Mesothelial cell of epicardium (in vitro differentiated cells): ENCODE measurements at regions not wholly inside any gene's neighbourhood (a gene's known extent, or its start where the extent isn't known, plus 50 kb on each side); places are given as distances from the start of the nearest gene placed in this dataset.

Experiments used
- DNase-seq, 2 experiments: peaks; one replicate each; pipeline ENCODE4 v3.0.0; 2021; ENCODE audit warnings: low spot score in 2 of 2; ENCODE audit not compliant: unreplicated experiment in 2 of 2
- H3K27ac Mint-ChIP-seq: 2 replicates; pipeline ENCODE4 v1.8.0; 2021; ENCODE audit warnings: mixed read lengths
- H3K27me3 Mint-ChIP-seq: 2 replicates; pipeline ENCODE4 v1.8.0; 2021; ENCODE audit warnings: low read depth, mixed read lengths
- H3K36me3 Mint-ChIP-seq: 2 replicates; pipeline ENCODE4 v1.8.0; 2021; ENCODE audit warnings: mixed read lengths
- H3K4me1 Mint-ChIP-seq: 2 replicates; pipeline ENCODE4 v1.8.0; 2021; ENCODE audit warnings: mixed read lengths
- H3K4me3 Mint-ChIP-seq: 2 replicates; pipeline ENCODE4 v1.8.0; 2021; ENCODE audit warnings: mild to moderate bottlenecking, moderate library complexity, mixed read lengths
- H3K9me3 Mint-ChIP-seq: 2 replicates; pipeline ENCODE4 v1.8.0; 2021; ENCODE audit warnings: mixed read lengths
- CTCF ChIP-seq: fragments of 200-600 bp; sonication (generic); IDR thresholded peaks from one replicate; pipeline ENCODE4 v1.5.0; 2021; ENCODE audit warnings: antibody characterized with exemption; ENCODE audit not compliant: unreplicated experiment

- no peak for TF ChIP-seq CTCF
- Mint-ChIP-seq H3K27me3 (no peaks in the 10 kb centered on the region), H3K4me3 (no peak overlapping the region), H3K4me1 (no peaks in the 10 kb centered on the region), H3K36me3 (peaks cover 6% of the 10 kb centered on the region), H3K9me3 (peaks cover 66% of the 10 kb centered on the region), H3K27ac (no peak overlapping the region)
- DNase-seq, result no peak
Observed at GRCh38 chr22:47463220-47463619, 700.8 kb downstream of the TBC1D22A start.

GRCh38 chr22:47460861-47461260, 698.4 kb downstream of the TBC1D22A start:
- Mint-ChIP-seq H3K9me3 (peaks cover 43% of the 10 kb centered on the region), H3K27ac (no peak overlapping the region)

GRCh38 chr22:47460176-47460575, 697.7 kb downstream of the TBC1D22A start:
- Mint-ChIP-seq H3K4me3 (no peak overlapping the region), H3K9me3 (peaks cover 48% of the 10 kb centered on the region), H3K27ac (no peak overlapping the region), H3K36me3 (peaks cover 1% of the 10 kb centered on the region), H3K27me3 (no peaks in the 10 kb centered on the region), H3K4me1 (no peaks in the 10 kb centered on the region)
- TF ChIP-seq CTCF, result no peak
- DNase-seq, result no peak

More at GRCh38 chr22:47460861-47461260, 698.4 kb downstream of the TBC1D22A start:
- Mint-ChIP-seq H3K36me3 (peaks cover 1% of the 10 kb centered on the region), H3K4me3 (no peak overlapping the region), H3K4me1 (no peaks in the 10 kb centered on the region), H3K27me3 (no peaks in the 10 kb centered on the region)
- no peak for DNase-seq
- no peak for TF ChIP-seq CTCF

GRCh38 chr22:47458348-47458747, 695.9 kb downstream of the TBC1D22A start:
- Mint-ChIP-seq H3K9me3 (peaks cover 52% of the 10 kb centered on the region), H3K27me3 (no peaks in the 10 kb centered on the region), H3K4me1 (no peaks in the 10 kb centered on the region), H3K36me3 (peaks cover 4% of the 10 kb centered on the region), H3K27ac (no peak overlapping the region), H3K4me3 (no peak overlapping the region)
- no peak for DNase-seq
- TF ChIP-seq CTCF, result no peak

- TF ChIP-seq CTCF, result no peak
- Mint-ChIP-seq H3K27me3 (no peaks in the 10 kb centered on the region), H3K4me3 (no peak overlapping the region), H3K27ac (no peak overlapping the region), H3K4me1 (no peaks in the 10 kb centered on the region), H3K36me3 (peaks cover 4% of the 10 kb centered on the region), H3K9me3 (peaks cover 52% of the 10 kb centered on the region)
- DNase-seq, result no peak
Observed at GRCh38 chr22:47457509-47458300, 695.3 kb downstream of the TBC1D22A start.
